Neural cell (in vitro differentiated cells): ENCODE measurements at regions not wholly inside any gene's neighbourhood (a gene's known extent, or its start where the extent isn't known, plus 50 kb on each side); places are given as distances from the start of the nearest gene placed in this dataset.

Source experiments
- H2AFZ ChIP-seq: fragments of 200-600, 300-800 bp; sonication (generic), shearing (Covaris generic); 2 replicates; pipeline ENCODE4 v1.6.0; 2014; ENCODE audit warnings: low read depth, mild to moderate bottlenecking, antibody characterized with exemption, low read length, moderate library complexity
- H3F3A ChIP-seq: fragments of 200-600 bp; shearing (Covaris generic); 2 replicates; pipeline ENCODE4 v1.6.1; 2016; ENCODE audit warnings: mild to moderate bottlenecking, moderate library complexity, mixed read lengths, antibody characterized with exemption, low read length; ENCODE audit not compliant: insufficient read depth, poor library complexity, severe bottlenecking
- H3K27ac ChIP-seq: fragments of 200-600, 300-800 bp; sonication (generic), shearing (Covaris generic); 2 replicates; pipeline ENCODE4 v1.5.1; 2014; ENCODE audit warnings: mild to moderate bottlenecking, low read length, moderate library complexity
- H3K27me3 ChIP-seq: fragments of 300-800, 200-600 bp; sonication (generic), shearing (Covaris generic); 2 replicates; pipeline ENCODE4 v1.6.0; 2014; ENCODE audit warnings: mild to moderate bottlenecking, low read depth, low read length, moderate library complexity; ENCODE audit not compliant: insufficient read depth
- H3K36me3 ChIP-seq: fragments of 300-800, 200-600 bp; sonication (generic), shearing (Covaris generic); 2 replicates; pipeline ENCODE4 v1.5.1; 2014; ENCODE audit warnings: mild to moderate bottlenecking, antibody characterized with exemption, low read length, moderate library complexity; ENCODE audit not compliant: insufficient read depth
- H3K4me2 ChIP-seq: fragments of 300-800, 200-600 bp; sonication (generic), shearing (Covaris generic); 2 replicates; pipeline ENCODE4 v1.6.0; 2014; ENCODE audit warnings: mild to moderate bottlenecking, low read length
- H3K4me3 ChIP-seq: fragments of 300-800, 200-600 bp; sonication (generic), shearing (Covaris generic); 2 replicates; pipeline ENCODE4 v1.5.1; 2014; ENCODE audit warnings: mild to moderate bottlenecking, low read length, moderate library complexity
- H3K79me2 ChIP-seq: fragments of 200-600 bp; shearing (Covaris generic); replicated peaks from 2 replicates; pipeline ENCODE4 v1.6.0; 2014; ENCODE audit warnings: mild to moderate bottlenecking, low read length, moderate library complexity; ENCODE audit not compliant: insufficient read depth
- H3K9ac ChIP-seq: fragments of 300-800, 200-600 bp; sonication (generic), shearing (Covaris generic); 2 replicates; pipeline ENCODE4 v1.6.1; 2016; ENCODE audit warnings: mild to moderate bottlenecking, low read length, mixed read lengths
- H3K9me2 ChIP-seq: fragments of 200-600 bp; shearing (Covaris generic); 2 replicates; pipeline ENCODE4 v1.6.1; 2016; ENCODE audit warnings: mild to moderate bottlenecking, low read length, mixed read lengths; ENCODE audit not compliant: insufficient read depth
- H3K9me3 ChIP-seq: fragments of 200-600, 300-800 bp; sonication (generic), shearing (Covaris generic); 2 replicates; pipeline ENCODE4 v1.6.1; 2016; ENCODE audit warnings: mild to moderate bottlenecking, mixed run types, low read length, moderate library complexity, mixed read lengths
- H4K20me1 ChIP-seq: fragments of 200-600 bp; shearing (Covaris generic); 2 replicates; pipeline ENCODE4 v1.6.1; 2016; ENCODE audit warnings: mild to moderate bottlenecking, mixed run types; ENCODE audit not compliant: insufficient read depth
- CTCF ChIP-seq: fragments of 450-650 bp; IDR thresholded peaks from 2 replicates; pipeline ENCODE4 v1.5.1; 2014; ENCODE audit warnings: antibody characterized with exemption, mild to moderate bottlenecking, moderate library complexity; ENCODE audit not compliant: poor library complexity, severe bottlenecking
- EP300 ChIP-seq: fragments of 450-650 bp; conservative IDR thresholded peaks from 2 replicates; pipeline ENCODE4 v1.6.1; 2014; ENCODE audit warnings: antibody characterized with exemption, mild to moderate bottlenecking, moderate library complexity; ENCODE audit not compliant: poor library complexity, severe bottlenecking
- EZH2 ChIP-seq: fragments of 200-600, 300-800 bp; shearing (Covaris generic), sonication (generic); IDR thresholded peaks from 2 replicates; pipeline ENCODE4 v1.6.1; 2014; ENCODE audit warnings: antibody characterized with exemption, low read length, borderline replicate concordance, mild to moderate bottlenecking; ENCODE audit not compliant: insufficient read depth, poor library complexity, severe bottlenecking
- MXI1 ChIP-seq: fragments of 450-650 bp; conservative IDR thresholded peaks from 2 replicates; pipeline ENCODE4 v1.6.1; 2014; ENCODE audit warnings: antibody characterized with exemption, mild to moderate bottlenecking; ENCODE audit not compliant: poor library complexity, severe bottlenecking
- POLR2AphosphoS5 ChIP-seq: IDR thresholded peaks from 2 replicates; pipeline ENCODE4 v1.6.1; 2012
- RAD21 ChIP-seq: fragments of 450-650 bp; conservative IDR thresholded peaks from 2 replicates; pipeline ENCODE4 v1.6.1; 2014; ENCODE audit warnings: antibody characterized with exemption, mild to moderate bottlenecking, moderate library complexity
- REST ChIP-seq: IDR thresholded peaks from 2 replicates; pipeline ENCODE4 v1.6.1; 2012; ENCODE audit warnings: borderline replicate concordance
- SMC3 ChIP-seq: fragments of 450-650 bp; conservative IDR thresholded peaks from 2 replicates; pipeline ENCODE4 v1.6.1; 2014; ENCODE audit warnings: antibody characterized with exemption, mild to moderate bottlenecking, moderate library complexity; ENCODE audit not compliant: poor library complexity
- TAF1 ChIP-seq: IDR thresholded peaks from 2 replicates; pipeline ENCODE4 v1.6.1; 2012; ENCODE audit warnings: low read depth

GRCh38 chr2:66105066-66105753 is 329.7 kb upstream of the MEIS1 start:
- no peak overlapping the region for H2AFZ ChIP-seq
- H3K9ac ChIP-seq, result no peak overlapping the region
- H3K27ac ChIP-seq, result no peak overlapping the region
- H3F3A ChIP-seq, result no peaks in the 10 kb centered on the region
- H3K79me2 ChIP-seq, result no peaks in the 10 kb centered on the region
- no peaks in the 10 kb centered on the region for H3K9me2 ChIP-seq
- H3K9me3 ChIP-seq, result no peaks in the 10 kb centered on the region
- no peak overlapping the region for H3K4me2 ChIP-seq
- H3K4me3 ChIP-seq, result no peak overlapping the region
- H3K36me3 ChIP-seq, result no peaks in the 10 kb centered on the region
- no peak for TF ChIP-seq EP300
- TF ChIP-seq MXI1, result no peak
- TF ChIP-seq CTCF, result no peak
- no peaks in the 10 kb centered on the region for H4K20me1 ChIP-seq
- H3K27me3 ChIP-seq, result no peaks in the 10 kb centered on the region

- Histone ChIP-seq H3K4me3 (no peak overlapping the region), H3K9me3 (no peaks in the 10 kb centered on the region), H3K27me3 (no peaks in the 10 kb centered on the region), H3F3A (no peaks in the 10 kb centered on the region), H3K79me2 (no peaks in the 10 kb centered on the region), H3K9me2 (no peaks in the 10 kb centered on the region), H3K4me2 (no peak overlapping the region), H4K20me1 (no peaks in the 10 kb centered on the region), H2AFZ (no peak overlapping the region), H3K27ac (no peak overlapping the region), H3K9ac (no peak overlapping the region), H3K36me3 (no peaks in the 10 kb centered on the region)
- TF ChIP-seq RAD21, result no peak
- no peak for TF ChIP-seq TAF1
- TF ChIP-seq CTCF, result no peak
- no peak for TF ChIP-seq SMC3
- no peak for TF ChIP-seq MXI1
- no peak for TF ChIP-seq EP300
- no peak for TF ChIP-seq EZH2
- TF ChIP-seq REST, result no peak
- no peak for TF ChIP-seq POLR2AphosphoS5
These were observed 331.3 kb upstream of the MEIS1 start for GRCh38 chr2:66103581-66103980.
